ENCODE measurements at regions not wholly inside any gene's neighbourhood (a gene's known extent, or its start where the extent isn't known, plus 50 kb on each side); places are given as distances from the start of the nearest gene placed in this dataset.
"Not testable (repeated sequence)": the region's sequence is repeated elsewhere in the genome, so short reads cannot be mapped to it uniquely, and the experiment has no call there.

DNA sequence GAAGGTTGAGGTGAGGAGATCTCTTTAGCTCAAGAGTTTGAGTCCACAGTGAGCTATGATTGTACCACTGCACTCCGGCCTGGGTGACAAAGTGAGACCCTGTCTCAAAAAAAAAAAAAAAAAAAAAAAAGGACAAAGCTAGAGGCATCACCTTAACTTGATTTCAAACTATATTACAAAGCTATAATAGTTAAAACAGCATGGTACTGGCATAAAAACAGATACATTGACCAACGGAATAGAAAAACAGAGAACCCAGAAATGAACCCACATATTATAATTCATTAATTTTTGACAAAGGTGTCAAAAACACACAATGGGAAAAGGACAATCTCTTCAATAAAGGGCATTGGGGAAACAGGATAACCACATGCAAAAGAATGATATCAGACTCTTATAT, 50.8 kb upstream of the MBOAT1 start:
- in situ Hi-C loops (cut with HindIII; ENCODE audit: low sequenced_read_pairs) = no loop called here
- TF ChIP-seq, protein P1, sequence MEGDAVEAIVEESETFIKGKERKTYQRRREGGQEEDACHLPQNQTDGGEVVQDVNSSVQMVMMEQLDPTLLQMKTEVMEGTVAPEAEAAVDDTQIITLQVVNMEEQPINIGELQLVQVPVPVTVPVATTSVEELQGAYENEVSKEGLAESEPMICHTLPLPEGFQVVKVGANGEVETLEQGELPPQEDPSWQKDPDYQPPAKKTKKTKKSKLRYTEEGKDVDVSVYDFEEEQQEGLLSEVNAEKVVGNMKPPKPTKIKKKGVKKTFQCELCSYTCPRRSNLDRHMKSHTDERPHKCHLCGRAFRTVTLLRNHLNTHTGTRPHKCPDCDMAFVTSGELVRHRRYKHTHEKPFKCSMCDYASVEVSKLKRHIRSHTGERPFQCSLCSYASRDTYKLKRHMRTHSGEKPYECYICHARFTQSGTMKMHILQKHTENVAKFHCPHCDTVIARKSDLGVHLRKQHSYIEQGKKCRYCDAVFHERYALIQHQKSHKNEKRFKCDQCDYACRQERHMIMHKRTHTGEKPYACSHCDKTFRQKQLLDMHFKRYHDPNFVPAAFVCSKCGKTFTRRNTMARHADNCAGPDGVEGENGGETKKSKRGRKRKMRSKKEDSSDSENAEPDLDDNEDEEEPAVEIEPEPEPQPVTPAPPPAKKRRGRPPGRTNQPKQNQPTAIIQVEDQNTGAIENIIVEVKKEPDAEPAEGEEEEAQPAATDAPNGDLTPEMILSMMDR (IDR thresholded peaks at IDR 0.05; ENCODE audit: low read depth, low read length) = no peak
- DNase-seq (ENCODE audit: low read depth, low spot score) = no peak
- H3K4me3 ChIP-seq (ENCODE audit: low read depth, low read length) = no peak overlapping the region

DNA sequence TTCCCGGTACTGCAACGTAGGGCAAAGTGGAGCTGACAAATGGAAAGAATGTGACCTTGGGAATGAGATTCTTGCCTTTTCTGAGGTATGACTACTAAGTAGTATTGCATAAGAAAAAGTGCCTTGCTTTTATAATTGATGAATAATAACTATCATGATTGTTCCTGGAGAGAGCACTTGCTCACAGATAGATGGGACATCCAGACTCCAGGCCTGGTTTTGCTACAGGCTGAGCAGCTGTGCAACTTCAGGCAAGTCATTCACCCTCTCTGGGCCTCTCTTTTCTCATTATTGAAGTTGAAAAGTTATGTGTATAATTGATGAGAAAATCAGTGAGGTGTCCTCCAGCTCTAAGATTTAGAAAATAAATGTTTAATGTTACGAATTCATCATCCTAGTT, 53.6 kb upstream of the MBOAT1 start:
- in situ Hi-C loops (cut with HindIII; ENCODE audit: low sequenced_read_pairs) = no loop called here
- no peak for DNase-seq (ENCODE audit: low read depth, low spot score)
- H3K4me3 ChIP-seq (ENCODE audit: low read depth, low read length) = no peak overlapping the region
- TF ChIP-seq, protein P1 (IDR thresholded peaks at IDR 0.05; ENCODE audit: low read depth, low read length) = no peak

DNA sequence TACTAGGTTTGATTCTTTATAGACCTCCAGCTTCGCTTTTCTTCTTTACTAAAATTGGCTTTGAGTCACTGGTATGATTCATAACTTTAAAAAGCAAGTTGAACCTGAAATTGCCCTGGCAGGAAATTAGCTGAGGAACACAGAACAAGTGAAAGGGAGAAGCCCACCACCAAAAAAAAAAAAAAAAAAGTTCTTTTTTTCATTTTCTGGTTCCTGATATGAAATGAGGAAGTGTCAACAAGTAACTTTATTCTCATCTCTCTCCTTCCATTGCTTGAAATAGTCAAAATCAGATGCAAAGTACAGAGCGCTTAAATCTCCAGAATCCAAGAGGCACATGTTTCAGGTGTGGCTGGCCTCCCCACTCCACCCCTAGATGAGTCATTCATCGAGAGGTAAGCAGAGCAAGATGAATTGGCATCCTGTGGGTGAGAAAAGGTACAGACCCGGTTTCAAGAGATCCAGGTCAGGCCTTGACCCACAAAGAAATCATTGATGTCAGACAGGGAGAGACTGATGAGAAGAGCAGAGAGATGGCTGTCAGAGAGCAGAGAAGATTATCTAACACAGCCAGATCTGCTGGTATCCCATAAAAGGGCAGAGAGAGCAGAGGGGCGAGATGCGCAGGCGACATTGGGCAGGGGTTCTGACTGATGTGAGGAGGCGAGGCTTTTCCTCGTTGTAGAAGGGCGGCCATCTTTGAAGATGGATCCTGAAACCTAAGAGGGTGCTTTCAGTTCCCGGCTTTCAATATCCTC, 54.8 kb upstream of the MBOAT1 start:
- in situ Hi-C loops (cut with HindIII; ENCODE audit: low sequenced_read_pairs) = no loop called here
- no peak for DNase-seq (ENCODE audit: low read depth, low spot score)
- no peak overlapping the region for H3K4me3 ChIP-seq (ENCODE audit: low read depth, low read length)
- TF ChIP-seq, protein P1 (IDR thresholded peaks at IDR 0.05; ENCODE audit: low read depth, low read length) = no peak

DNA sequence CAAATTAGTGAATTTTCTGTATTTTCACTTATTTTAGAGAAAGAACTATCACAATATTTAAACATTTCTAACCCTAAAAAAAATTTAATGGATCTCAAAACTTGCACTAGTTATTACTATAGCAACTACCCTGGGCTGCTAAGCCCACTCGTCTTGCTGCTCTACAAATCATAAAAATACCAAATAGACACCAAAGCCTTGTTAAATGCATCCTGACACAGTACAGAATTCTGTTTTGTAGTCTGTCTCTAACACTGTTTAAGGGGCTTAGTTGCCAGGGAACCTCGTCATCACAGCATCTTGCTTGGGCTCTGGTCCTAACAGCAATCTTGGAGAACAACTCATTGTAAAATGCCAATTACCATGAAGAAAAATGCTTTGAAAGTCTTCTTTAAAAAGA, 56.9 kb upstream of the MBOAT1 start:
- TF ChIP-seq, protein P1 (IDR thresholded peaks at IDR 0.05; ENCODE audit: low read depth, low read length) = no peak
- in situ Hi-C loops (cut with HindIII; ENCODE audit: low sequenced_read_pairs) = no loop called here
- H3K4me3 ChIP-seq (ENCODE audit: low read depth, low read length) = no peak overlapping the region
- DNase-seq (ENCODE audit: low read depth, low spot score) = no peak

DNA sequence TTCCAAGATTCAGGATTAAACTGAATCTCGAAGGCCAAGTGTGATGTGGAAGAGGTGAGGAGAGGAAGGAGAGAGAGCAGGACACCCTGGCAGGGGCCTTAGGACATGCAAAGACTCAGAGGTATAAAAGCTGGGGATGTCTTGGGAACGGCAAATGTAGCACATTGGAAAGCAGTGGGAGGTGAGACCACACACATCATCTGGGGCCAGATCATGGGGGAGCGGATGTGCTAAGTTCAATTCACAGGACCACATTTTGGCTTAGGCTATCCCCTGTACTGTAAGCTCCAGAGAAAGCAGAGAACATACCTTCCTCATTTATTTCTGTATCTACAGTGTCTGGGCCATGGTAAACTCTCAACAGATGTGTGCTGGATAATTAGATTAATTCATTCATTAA, 59.5 kb upstream of the MBOAT1 start:
- TF ChIP-seq, protein P1 (IDR thresholded peaks at IDR 0.05; ENCODE audit: low read depth, low read length) = no peak
- in situ Hi-C loops (cut with HindIII; ENCODE audit: low sequenced_read_pairs) = no loop called here
- H3K4me3 ChIP-seq (ENCODE audit: low read depth, low read length) = no peak overlapping the region
- no peak for DNase-seq (ENCODE audit: low read depth, low spot score)

DNA sequence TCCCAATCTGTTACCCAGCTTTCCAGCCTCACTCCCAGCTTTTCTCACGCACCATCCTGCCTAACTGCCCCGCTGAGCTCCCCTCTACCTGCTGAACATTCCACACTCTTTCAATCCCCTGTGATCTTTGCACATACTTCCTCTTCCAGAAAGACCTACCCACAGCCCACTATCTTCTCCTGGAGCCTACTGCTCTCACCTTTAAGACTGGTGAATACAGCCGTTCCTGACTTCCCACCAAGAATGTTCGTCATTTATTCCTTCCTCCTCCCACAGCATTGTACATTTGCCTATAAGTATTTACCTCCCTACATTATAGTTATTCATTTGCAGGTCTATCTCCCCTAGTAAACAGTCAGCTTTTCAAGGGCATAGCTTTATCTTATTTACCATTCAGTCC, 61.9 kb upstream of the MBOAT1 start:
- in situ Hi-C loops (cut with HindIII; ENCODE audit: low sequenced_read_pairs) = no loop called here
- no peak for DNase-seq (ENCODE audit: low read depth, low spot score)
- TF ChIP-seq, protein P1 (IDR thresholded peaks at IDR 0.05; ENCODE audit: low read depth, low read length) = no peak
- H3K4me3 ChIP-seq (ENCODE audit: low read depth, low read length) = no peak overlapping the region

DNA sequence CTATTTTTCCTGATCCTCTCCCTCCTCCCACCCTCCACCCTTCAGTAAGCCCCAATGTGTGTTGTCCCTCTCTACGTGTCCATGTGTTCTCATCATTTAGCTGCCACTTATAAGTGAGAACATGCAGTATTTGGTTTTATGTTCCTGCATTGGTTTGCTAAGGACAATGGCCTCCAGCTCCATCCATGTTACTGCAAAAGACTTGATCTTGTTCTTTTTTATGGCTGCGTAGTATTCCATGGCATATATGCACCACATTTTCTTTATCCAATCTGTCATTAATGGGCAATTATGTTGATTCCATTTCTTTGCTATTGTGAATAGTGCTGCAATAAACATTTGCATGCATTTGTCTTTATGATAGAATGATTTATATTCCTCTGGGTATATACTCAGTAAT, 63.6 kb upstream of the MBOAT1 start:
- in situ Hi-C loops (cut with HindIII; ENCODE audit: low sequenced_read_pairs); DNase-seq (ENCODE audit: low read depth, low spot score); H3K4me3 ChIP-seq (ENCODE audit: low read depth, low read length): not testable (repeated sequence)

DNA sequence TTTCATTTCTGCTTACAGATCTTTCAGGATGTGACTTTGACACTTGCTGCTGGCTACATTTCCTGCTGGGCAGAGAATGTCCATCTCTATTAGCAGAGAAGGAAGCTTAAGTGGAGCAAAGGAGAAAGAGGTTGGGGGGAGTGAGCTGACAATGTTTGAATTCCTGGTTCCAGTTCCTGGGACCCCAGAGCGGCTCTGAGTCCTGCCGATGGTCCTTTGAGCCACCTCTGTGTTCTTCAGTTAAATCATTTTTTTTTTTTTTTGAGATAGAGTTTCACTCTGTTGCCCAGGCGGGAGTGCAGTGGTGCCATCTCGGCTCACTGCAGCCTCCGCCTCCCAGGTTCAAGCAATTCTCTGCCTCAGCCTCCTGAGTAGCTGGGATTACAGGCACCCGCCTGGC, 65.5 kb upstream of the MBOAT1 start:
- in situ Hi-C loops (cut with HindIII; ENCODE audit: low sequenced_read_pairs); H3K4me3 ChIP-seq (ENCODE audit: low read depth, low read length); DNase-seq (ENCODE audit: low read depth, low spot score): not testable (repeated sequence)
